Lower leg skin (tissue), 4 donors: ENCODE measurements at regions not wholly inside any gene's neighbourhood (a gene's known extent, or its start where the extent isn't known, plus 50 kb on each side); places are given as distances from the start of the nearest gene placed in this dataset.
A peak's percentile ranks its signal among the peaks of the same experiment; 100 is the strongest.

Source experiments
- DNase-seq, 2 donors: peaks; one replicate each; pipeline ENCODE4 v3.0.0-alpha.2; 2019; ENCODE audit warnings: low spot score in 2 of 2
- H3K4me3 ChIP-seq: fragments of 200-600 bp; sonication (generic); 2 replicates; pipeline ENCODE4 v1.5.1; 2017; ENCODE audit warnings: mild to moderate bottlenecking, low read depth; ENCODE audit not compliant: poor library complexity, severe bottlenecking
- CTCF ChIP-seq, 3 donors: fragments of 450-650 bp; IDR thresholded peaks; one replicate each; pipeline ENCODE4 v1.5.1; 2016; ENCODE audit warnings: antibody characterized with exemption in 3 of 3, mild to moderate bottlenecking in 3 of 3, moderate library complexity in 2 of 3
- POLR2A ChIP-seq, 2 donors: fragments of 450-650 bp; IDR thresholded peaks; one replicate each; pipeline ENCODE4 v1.6.1; 2016 to 2017; ENCODE audit warnings: antibody characterized with exemption in 2 of 2, mild to moderate bottlenecking in 1 of 2, moderate library complexity in 1 of 2
- WGBS, 2 donors: methylation state at CpG; one replicate each; pipeline ENCODE4 v1.1.5; 2018; 5-methylcytosine and 5-hydroxymethylcytosine counted together
- intact Hi-C: fragments of 100-400 bp; cut with DNase I; formaldehyde crosslinking; loops from one replicate; pipeline ENCODE4 v1.15.0; 2023; ENCODE audit warnings: low total_unique reads

- intact Hi-C loops: no loop called here
- 63 to 75% methylated on average over 3 of the region's 3 CpGs for WGBS, 2 donors
- no peak for DNase-seq
- TF ChIP-seq CTCF (IDR thresholded peaks at IDR 0.05) (no peak), POLR2A (IDR thresholded peaks at IDR 0.05) (no peak)
- no peak overlapping the region for H3K4me3 ChIP-seq
Measured at GRCh38 chrX:23483396-23483795, 148.7 kb downstream of the PTCHD1 start.

GRCh38 chrX:23493941-23494374 is 159.3 kb downstream of the PTCHD1 start:
- DNase-seq: no peak
- no peak overlapping the region for H3K4me3 ChIP-seq
- WGBS, 2 donors: 34 to 48% methylated on average over 3 of the region's 3 CpGs
- intact Hi-C loops: no loop called here
- TF ChIP-seq CTCF (IDR thresholded peaks at IDR 0.05) (no peak), POLR2A (IDR thresholded peaks at IDR 0.05) (no peak)

DNA sequence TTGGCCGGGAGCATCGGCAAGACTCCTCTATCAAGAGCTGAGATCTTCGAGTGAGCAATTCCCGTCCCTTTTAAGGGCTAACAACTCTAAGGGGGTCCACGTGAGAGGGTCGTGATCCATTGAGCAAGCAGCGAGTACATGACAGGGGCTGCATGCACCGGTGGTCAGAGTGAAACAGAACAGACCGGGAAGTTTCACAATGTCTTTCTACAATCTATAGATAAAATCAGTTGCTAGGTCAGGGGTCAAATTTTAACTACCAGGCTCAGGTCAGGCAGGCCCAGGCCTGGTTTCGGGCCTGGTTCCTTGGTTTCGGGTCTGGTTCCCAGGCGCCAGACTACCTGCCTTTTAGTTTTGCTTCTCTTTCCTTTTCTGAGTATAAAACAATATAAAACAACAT is 160.1 kb downstream of the PTCHD1 start:
- intact Hi-C loops: no loop called here
- no peak overlapping the region for H3K4me3 ChIP-seq
- TF ChIP-seq POLR2A (IDR thresholded peaks at IDR 0.05) (no peak), CTCF (IDR thresholded peaks at IDR 0.05) (no peak)
- no peak for DNase-seq
- 88 to 98% methylated on average over 11 to 12 of the region's 12 CpGs for WGBS, 2 donors

DNA sequence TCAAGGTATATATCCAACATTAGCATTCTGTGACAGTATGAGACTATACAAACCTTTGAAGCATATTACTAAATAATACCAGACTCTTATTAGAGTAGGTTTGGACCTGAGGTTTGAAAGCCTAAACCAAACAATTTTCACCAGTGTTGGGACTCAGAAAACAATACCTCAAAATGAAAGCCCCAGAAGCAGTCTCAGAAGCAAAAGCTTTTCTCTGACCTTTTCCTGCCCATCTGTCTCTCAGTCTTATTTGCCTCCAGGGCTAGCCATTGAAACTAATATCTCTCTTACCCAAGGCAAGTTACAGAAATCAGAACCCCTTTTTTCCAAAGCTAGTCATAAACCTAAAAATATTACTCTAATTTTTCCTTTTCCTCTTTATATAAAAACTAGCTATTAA is 163.3 kb downstream of the PTCHD1 start:
- no peak overlapping the region for H3K4me3 ChIP-seq
- no peak for TF ChIP-seq CTCF (IDR thresholded peaks at IDR 0.05)
- TF ChIP-seq POLR2A (IDR thresholded peaks at IDR 0.05): no peak
- DNase-seq: no peak
- intact Hi-C loops: no loop called here

DNA sequence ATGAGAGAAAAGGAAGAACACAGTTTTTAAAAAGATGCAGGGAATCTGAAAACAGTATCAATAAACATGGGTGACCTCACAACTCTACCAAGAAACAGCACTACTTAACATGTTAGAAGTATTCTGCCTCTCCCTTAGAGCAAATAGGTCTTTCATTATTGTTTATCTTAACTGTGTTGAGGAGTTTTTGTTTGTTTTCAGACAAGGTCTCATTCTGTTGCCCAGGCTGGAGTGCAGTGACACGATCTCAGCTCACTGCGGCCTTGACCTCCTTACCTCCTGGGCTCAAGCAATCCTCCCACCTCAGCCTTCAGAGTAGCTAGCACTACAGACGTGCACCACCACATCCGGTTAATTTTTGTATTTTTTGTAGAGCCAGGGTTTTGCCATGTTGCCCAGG is 165.3 kb upstream of the PRDX4 start:
- WGBS, 2 donors: 82 to 88% methylated on average over 4 of the region's 4 CpGs
- DNase-seq: no peak
- H3K4me3 ChIP-seq: no peak overlapping the region
- no peak for TF ChIP-seq CTCF (IDR thresholded peaks at IDR 0.05)
- no peak for TF ChIP-seq POLR2A (IDR thresholded peaks at IDR 0.05)
- intact Hi-C loops: no loop called here

DNA sequence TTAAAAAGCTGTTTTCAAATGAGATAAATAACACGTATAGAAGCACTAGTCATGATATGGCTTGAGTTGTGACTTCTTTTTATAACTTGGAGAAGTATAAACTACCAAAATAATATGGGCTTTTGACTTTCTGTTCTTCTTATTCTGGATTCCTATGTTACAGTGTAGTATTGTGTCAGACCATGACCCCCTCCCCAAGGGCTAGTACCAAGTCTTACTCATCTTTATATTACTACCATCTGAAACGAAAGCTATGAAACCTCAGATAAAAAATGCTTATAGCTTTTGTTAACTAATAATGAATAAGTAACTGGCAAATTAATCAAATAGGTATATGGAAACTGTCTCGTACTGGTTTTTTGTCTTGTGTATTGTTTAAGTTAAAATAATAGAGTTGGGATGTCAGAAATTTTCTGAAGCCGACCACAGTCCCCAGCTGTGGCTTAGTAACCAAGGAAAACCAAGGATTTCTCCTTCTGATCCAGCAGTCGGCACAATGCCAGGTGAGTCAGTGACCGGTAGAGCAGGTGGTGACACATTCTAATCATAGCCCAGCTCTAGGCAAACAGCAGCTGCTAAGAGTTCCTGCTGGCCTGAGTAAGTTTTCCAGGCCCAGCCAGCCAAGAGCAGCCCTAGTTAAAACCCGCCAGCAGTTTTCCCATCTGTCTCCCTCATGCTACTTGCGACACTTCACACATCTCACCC is 163.3 kb upstream of the PRDX4 start:
- intact Hi-C loops: no loop called here
- H3K4me3 ChIP-seq: no peak overlapping the region
- WGBS, 2 donors: 35 to 47% methylated on average over 7 to 8 of the region's 8 CpGs
- peak in 1 of 2 donors; percentile 36 for DNase-seq
- TF ChIP-seq CTCF (IDR thresholded peaks at IDR 0.05) (no peak), POLR2A (IDR thresholded peaks at IDR 0.05) (no peak)
